ENCODE measurements at regions not wholly inside any gene's neighbourhood (a gene's known extent, or its start where the extent isn't known, plus 50 kb on each side); places are given as distances from the start of the nearest gene placed in this dataset.

GRCh38 chr10:44058259-44058658 lies 326.6 kb downstream of the CXCL12 start:
- no TSS peak for BruUV-seq (replicated peaks)
- intact Hi-C loops (cut with micrococcal nuclease; ENCODE audit: unreplicated experiment): no loop called here
- no peak for TF ChIP-seq POLR2AphosphoS5 (IDR thresholded peaks at IDR 0.05; ENCODE audit: low read depth, low read length)
- TF ChIP-seq, protein P1, sequence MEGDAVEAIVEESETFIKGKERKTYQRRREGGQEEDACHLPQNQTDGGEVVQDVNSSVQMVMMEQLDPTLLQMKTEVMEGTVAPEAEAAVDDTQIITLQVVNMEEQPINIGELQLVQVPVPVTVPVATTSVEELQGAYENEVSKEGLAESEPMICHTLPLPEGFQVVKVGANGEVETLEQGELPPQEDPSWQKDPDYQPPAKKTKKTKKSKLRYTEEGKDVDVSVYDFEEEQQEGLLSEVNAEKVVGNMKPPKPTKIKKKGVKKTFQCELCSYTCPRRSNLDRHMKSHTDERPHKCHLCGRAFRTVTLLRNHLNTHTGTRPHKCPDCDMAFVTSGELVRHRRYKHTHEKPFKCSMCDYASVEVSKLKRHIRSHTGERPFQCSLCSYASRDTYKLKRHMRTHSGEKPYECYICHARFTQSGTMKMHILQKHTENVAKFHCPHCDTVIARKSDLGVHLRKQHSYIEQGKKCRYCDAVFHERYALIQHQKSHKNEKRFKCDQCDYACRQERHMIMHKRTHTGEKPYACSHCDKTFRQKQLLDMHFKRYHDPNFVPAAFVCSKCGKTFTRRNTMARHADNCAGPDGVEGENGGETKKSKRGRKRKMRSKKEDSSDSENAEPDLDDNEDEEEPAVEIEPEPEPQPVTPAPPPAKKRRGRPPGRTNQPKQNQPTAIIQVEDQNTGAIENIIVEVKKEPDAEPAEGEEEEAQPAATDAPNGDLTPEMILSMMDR (IDR thresholded peaks at IDR 0.05): no peak
- no peak for TF ChIP-seq SIN3A (IDR thresholded peaks at IDR 0.05; ENCODE audit: borderline replicate concordance, insufficient read depth, low read depth, low read length)
- no peak for ATAC-seq
- DNase-seq (ENCODE audit: low read depth, low spot score): no peak
- in situ Hi-C loops (cut with HindIII; ENCODE audit: low pct_unique_long_range_greater_than_20kb, low sequenced_read_pairs): no loop called here
- no peak overlapping the region for H3K4me3 ChIP-seq (ENCODE audit: low read depth in 2 of 2, low read length in 2 of 2)
- H3K36me3 ChIP-seq (ENCODE audit: control insufficient read depth, insufficient read depth, low read length): no peaks in the 10 kb centered on the region
- H3K27ac ChIP-seq (ENCODE audit: low read length): no peak overlapping the region
- H3K4me1 ChIP-seq (ENCODE audit: control insufficient read depth, insufficient read depth, low read length): no peaks in the 10 kb centered on the region
- peaks cover 2% of the 10 kb centered on the region; the same call in 1 of the 2 replicates for H3K27me3 ChIP-seq (ENCODE audit: control insufficient read depth, insufficient read depth, low read length)
- H3K9me3 ChIP-seq (ENCODE audit: control insufficient read depth, insufficient read depth, low read depth, low read length): no peaks in the 10 kb centered on the region
- ChIA-PET POLR2A (no interaction called here), CTCF (interaction anchor here (1.0 kb wide), 1 partner anchor 375 kb away, joined by 3 read pairs; no protein-coding TSS in a partner anchor)

GRCh38 chr10:44056967-44057805 lies 327.7 kb downstream of the CXCL12 start:
- ATAC-seq (no peak), DNase-seq (ENCODE audit: low read depth, low spot score) (no peak)
- Histone ChIP-seq H3K9me3 (ENCODE audit: control insufficient read depth, insufficient read depth, low read depth, low read length) (no peaks in the 10 kb centered on the region), H3K27ac (ENCODE audit: low read length) (no peak overlapping the region), H3K4me3 (ENCODE audit: low read depth in 2 of 2, low read length in 2 of 2) (no peak overlapping the region), H3K27me3 (ENCODE audit: control insufficient read depth, insufficient read depth, low read length) (peaks cover 2% of the 10 kb centered on the region; the same call in 1 of the 2 replicates), H3K4me1 (ENCODE audit: control insufficient read depth, insufficient read depth, low read length) (no peaks in the 10 kb centered on the region), H3K36me3 (ENCODE audit: control insufficient read depth, insufficient read depth, low read length) (no peaks in the 10 kb centered on the region)
- no peak for TF ChIP-seq REST (IDR thresholded peaks at IDR 0.05; ENCODE audit: insufficient read depth in 1 of 2, low read depth in 2 of 2, low read length in 1 of 2)
- TF ChIP-seq, protein P1 (IDR thresholded peaks at IDR 0.05): no peak
- no peak for TF ChIP-seq TCF7L2 (IDR thresholded peaks at IDR 0.05; ENCODE audit: low read depth, low read length)
- TF ChIP-seq POLR2AphosphoS5 (IDR thresholded peaks at IDR 0.05; ENCODE audit: low read depth, low read length): no peak
- TF ChIP-seq SIN3A (IDR thresholded peaks at IDR 0.05; ENCODE audit: borderline replicate concordance, insufficient read depth, low read depth, low read length): no peak
- BruUV-seq (replicated peaks): no TSS peak
- in situ Hi-C loops (cut with HindIII; ENCODE audit: low pct_unique_long_range_greater_than_20kb, low sequenced_read_pairs): no loop called here
- intact Hi-C loops (cut with micrococcal nuclease; ENCODE audit: unreplicated experiment): no loop called here
- POLR2A ChIA-PET: no interaction called here
- CTCF ChIA-PET: interaction anchor here (0.5 to 1.0 kb wide), 2 partner anchors 367 to 374 kb away, joined by 3 to 4 read pairs; no protein-coding TSS in a partner anchor
